Heart left ventricle (tissue), 13 donors: ENCODE measurements at regions not wholly inside any gene's neighbourhood (a gene's known extent, or its start where the extent isn't known, plus 50 kb on each side); places are given as distances from the start of the nearest gene placed in this dataset.

Experiments used
- CTCF ChIP-seq, 12 donors: fragments of 200-600 bp; sonication (generic) in 4 of 12; IDR thresholded peaks; one replicate each; pipeline versions ENCODE4 v1.5.0 to v1.8.0; 2018 to 2022; ENCODE audit warnings: antibody characterized with exemption in 12 of 12, mild to moderate bottlenecking in 5 of 12
- POLR2A ChIP-seq, 2 donors: fragments of 450-650 bp; IDR thresholded peaks; one replicate each; pipeline ENCODE4 v1.6.1; 2017; ENCODE audit warnings: antibody characterized with exemption in 2 of 2, mild to moderate bottlenecking in 2 of 2, moderate library complexity in 2 of 2
- donor health status: ischemic (EF 13 %, LVEDD 7.1; RV severe dilation, severe dysfunction).
- donor health status: DM: no; HTN: yes; CAD: no.
- donor health status: DM: no; HTN: no; CAD: no.
- donor health status: ischemic (EF 25% LVEDD 6.9; RV normal size, moderate dysfunction).
- donor health status: ischemic (EF 25% LVEDD 5.7; RV mildly dilated, moderate dysfunction).
- donor health status: ischemic (EF 35%, LVEDD 5.7; RV mildly dilated, moderate dysfunction).
- donor health status: nonischemic (EF 11% LVEDD 7.7; RV severe dilation, severe dysfunction).
- donor health status: DM: yes; HTN: yes; CAD: no.
- donor health status: PGD.
- donor health status: ischemic (EF 29% LVEDD 5.4; RV normal size, mild dysfunction).
- donor health status: nonischemic (EF 23%, LVEDD 6.1; RV moderate dilation, normal function).

DNA sequence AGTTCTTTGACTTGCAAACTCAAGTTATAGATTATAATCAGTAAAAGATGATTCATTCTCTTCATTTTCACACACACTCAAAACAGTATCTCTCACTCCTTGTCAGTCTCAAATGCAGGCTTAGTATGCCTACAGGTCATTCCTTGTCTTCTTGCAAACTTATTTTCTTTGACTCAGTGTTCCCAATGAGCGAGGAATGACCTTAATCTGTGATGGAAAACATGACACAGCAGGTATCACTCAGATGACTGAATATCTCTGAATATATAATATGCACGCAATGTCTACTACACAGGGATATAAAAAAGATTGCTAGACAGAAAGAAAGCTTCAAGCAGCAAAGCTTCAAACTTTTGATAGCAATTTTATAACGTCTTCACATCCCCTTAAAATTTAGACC lies 127.8 kb upstream of the RGPD4 start:
- TF ChIP-seq POLR2A (IDR thresholded peaks at IDR 0.05) (no peak), CTCF (IDR thresholded peaks at IDR 0.05) (no peak)
